ENCODE measurements at regions not wholly inside any gene's neighbourhood (a gene's known extent, or its start where the extent isn't known, plus 50 kb on each side); places are given as distances from the start of the nearest gene placed in this dataset.

GRCh38 chrX:151085207-151085606 is 91.2 kb upstream of the GPR50 start (continued):
- TF ChIP-seq BCL11A (IDR thresholded peaks at IDR 0.05; ENCODE audit: low read depth, low read length) (no peak), FOXK2 (IDR thresholded peaks at IDR 0.05) (no peak), STAT3 (IDR thresholded peaks at IDR 0.05; ENCODE audit: low read depth, low read length) (no peak)
- TF ChIP-seq, protein P1, sequence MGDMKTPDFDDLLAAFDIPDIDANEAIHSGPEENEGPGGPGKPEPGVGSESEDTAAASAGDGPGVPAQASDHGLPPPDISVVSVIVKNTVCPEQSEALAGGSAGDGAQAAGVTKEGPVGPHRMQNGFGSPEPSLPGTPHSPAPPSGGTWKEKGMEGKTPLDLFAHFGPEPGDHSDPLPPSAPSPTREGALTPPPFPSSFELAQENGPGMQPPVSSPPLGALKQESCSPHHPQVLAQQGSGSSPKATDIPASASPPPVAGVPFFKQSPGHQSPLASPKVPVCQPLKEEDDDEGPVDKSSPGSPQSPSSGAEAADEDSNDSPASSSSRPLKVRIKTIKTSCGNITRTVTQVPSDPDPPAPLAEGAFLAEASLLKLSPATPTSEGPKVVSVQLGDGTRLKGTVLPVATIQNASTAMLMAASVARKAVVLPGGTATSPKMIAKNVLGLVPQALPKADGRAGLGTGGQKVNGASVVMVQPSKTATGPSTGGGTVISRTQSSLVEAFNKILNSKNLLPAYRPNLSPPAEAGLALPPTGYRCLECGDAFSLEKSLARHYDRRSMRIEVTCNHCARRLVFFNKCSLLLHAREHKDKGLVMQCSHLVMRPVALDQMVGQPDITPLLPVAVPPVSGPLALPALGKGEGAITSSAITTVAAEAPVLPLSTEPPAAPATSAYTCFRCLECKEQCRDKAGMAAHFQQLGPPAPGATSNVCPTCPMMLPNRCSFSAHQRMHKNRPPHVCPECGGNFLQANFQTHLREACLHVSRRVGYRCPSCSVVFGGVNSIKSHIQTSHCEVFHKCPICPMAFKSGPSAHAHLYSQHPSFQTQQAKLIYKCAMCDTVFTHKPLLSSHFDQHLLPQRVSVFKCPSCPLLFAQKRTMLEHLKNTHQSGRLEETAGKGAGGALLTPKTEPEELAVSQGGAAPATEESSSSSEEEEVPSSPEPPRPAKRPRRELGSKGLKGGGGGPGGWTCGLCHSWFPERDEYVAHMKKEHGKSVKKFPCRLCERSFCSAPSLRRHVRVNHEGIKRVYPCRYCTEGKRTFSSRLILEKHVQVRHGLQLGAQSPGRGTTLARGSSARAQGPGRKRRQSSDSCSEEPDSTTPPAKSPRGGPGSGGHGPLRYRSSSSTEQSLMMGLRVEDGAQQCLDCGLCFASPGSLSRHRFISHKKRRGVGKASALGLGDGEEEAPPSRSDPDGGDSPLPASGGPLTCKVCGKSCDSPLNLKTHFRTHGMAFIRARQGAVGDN (IDR thresholded peaks at IDR 0.05): no peak
- TF ChIP-seq, protein P2, sequence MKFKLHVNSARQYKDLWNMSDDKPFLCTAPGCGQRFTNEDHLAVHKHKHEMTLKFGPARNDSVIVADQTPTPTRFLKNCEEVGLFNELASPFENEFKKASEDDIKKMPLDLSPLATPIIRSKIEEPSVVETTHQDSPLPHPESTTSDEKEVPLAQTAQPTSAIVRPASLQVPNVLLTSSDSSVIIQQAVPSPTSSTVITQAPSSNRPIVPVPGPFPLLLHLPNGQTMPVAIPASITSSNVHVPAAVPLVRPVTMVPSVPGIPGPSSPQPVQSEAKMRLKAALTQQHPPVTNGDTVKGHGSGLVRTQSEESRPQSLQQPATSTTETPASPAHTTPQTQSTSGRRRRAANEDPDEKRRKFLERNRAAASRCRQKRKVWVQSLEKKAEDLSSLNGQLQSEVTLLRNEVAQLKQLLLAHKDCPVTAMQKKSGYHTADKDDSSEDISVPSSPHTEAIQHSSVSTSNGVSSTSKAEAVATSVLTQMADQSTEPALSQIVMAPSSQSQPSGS (IDR thresholded peaks at IDR 0.05; ENCODE audit: low read length): no peak

DNA sequence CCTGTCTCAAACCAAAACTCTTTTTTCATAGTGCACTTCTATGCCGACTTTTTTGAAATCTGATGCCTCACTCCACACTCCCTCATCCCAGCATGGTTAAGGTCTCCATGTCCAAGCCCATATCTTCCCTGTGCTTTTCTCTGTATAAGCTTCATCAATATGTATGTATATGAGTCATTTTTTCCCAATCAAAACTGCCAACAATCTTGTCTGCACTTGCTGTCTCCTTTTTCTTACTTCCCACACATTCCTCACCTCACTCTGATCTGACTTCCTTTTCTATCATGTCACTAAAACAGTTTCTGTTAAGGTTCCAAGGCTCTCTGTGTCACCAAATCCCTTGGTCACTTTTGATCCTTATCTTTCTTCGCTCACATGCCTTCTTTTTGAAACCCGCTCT is 88.2 kb upstream of the GPR50 start:
- ChIA-PET POLR2A (no interaction called here), CTCF (interaction anchor here (0.7 kb wide), 1 partner anchor 34 kb away, joined by 3 read pairs; no protein-coding TSS in a partner anchor), RAD21 (ENCODE audit: unreplicated experiment) (no interaction called here), SMC1A (ENCODE audit: uncharacterized antibody, unreplicated experiment) (no interaction called here)
- in situ Hi-C loops (cut with MboI): loop anchor here (5.0 kb wide), 1 partner anchor 311 kb away; no protein-coding TSS in a partner anchor
- no TSS peak for BruUV-seq (replicated peaks)
- Histone ChIP-seq H3K4me2 (ENCODE audit: control insufficient read depth, insufficient read depth) (no peak overlapping the region), H2AFZ (ENCODE audit: control insufficient read depth, low read depth, low read length) (no peak overlapping the region), H4K20me1 (ENCODE audit: control insufficient read depth, insufficient read depth) (no peaks in the 10 kb centered on the region), H3K9ac (ENCODE audit: control insufficient read depth, insufficient read depth, low read length) (no peak overlapping the region), H3K4me3 (no peak overlapping the region), H3K36me3 (ENCODE audit: control insufficient read depth in 2 of 2, insufficient read depth in 2 of 2, low read length in 1 of 2) (no peaks in the 10 kb centered on the region), H3K27ac (ENCODE audit: control insufficient read depth, insufficient read depth) (no peak overlapping the region), H3K27me3 (replicated peaks in 1 of 2; ENCODE audit: control insufficient read depth in 2 of 2, insufficient read depth in 2 of 2, low read length in 1 of 2) (no peaks in the 10 kb centered on the region), H3K79me2 (ENCODE audit: control insufficient read depth, insufficient read depth, low read length) (no peaks in the 10 kb centered on the region), H3K4me1 (ENCODE audit: control insufficient read depth, insufficient read depth, low read length) (no peaks in the 10 kb centered on the region), H3K9me3 (replicated peaks; ENCODE audit: control insufficient read depth, insufficient read depth, low read length) (no peaks in the 10 kb centered on the region)
- 51% methylated on average over 3 of the region's 3 CpGs for WGBS (ENCODE audit: insufficient coverage, insufficient replicate concordance, low lambda C conversion rate, missing lambda C conversion rate)
- DNase-seq (ENCODE audit: low read depth, low spot score) (no peak), ATAC-seq (no peak), FAIRE-seq (no peak)
- intact Hi-C loops (cut with micrococcal nuclease; ENCODE audit: unreplicated experiment): no loop called here
- no peak for TF ChIP-seq USF1 (IDR thresholded peaks at IDR 0.05; ENCODE audit: borderline replicate concordance, extremely low read length, insufficient read depth, low read depth, low read length)
- TF ChIP-seq, protein P2 (IDR thresholded peaks at IDR 0.05; ENCODE audit: low read length): no peak
- no peak for TF ChIP-seq SMAD1 (IDR thresholded peaks at IDR 0.05; ENCODE audit: low read depth, partially characterized antibody)
- no peak for TF ChIP-seq IKZF2 (IDR thresholded peaks at IDR 0.05)
- no peak for TF ChIP-seq YY1 (IDR thresholded peaks at IDR 0.05; ENCODE audit: low read depth, low read length)
- TF ChIP-seq ZBTB33 (IDR thresholded peaks at IDR 0.05): no peak
- TF ChIP-seq, protein P3, sequence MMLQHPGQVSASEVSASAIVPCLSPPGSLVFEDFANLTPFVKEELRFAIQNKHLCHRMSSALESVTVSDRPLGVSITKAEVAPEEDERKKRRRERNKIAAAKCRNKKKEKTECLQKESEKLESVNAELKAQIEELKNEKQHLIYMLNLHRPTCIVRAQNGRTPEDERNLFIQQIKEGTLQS (IDR thresholded peaks at IDR 0.05; ENCODE audit: borderline replicate concordance, extremely low read depth, low read depth, low read length): no peak
- TF ChIP-seq EP300 (IDR thresholded peaks at IDR 0.05; ENCODE audit: borderline replicate concordance in 1 of 2, control insufficient read depth in 1 of 2, low read depth in 2 of 2, low read length in 2 of 2): no peak
